Dermis microvascular lymphatic vessel endothelial cell (primary cell): ENCODE measurements at regions not wholly inside any gene's neighbourhood (a gene's known extent, or its start where the extent isn't known, plus 50 kb on each side); places are given as distances from the start of the nearest gene placed in this dataset.

Source experiments
- DNase-seq, 2 donors: peaks; one replicate each; pipeline versions ENCODE4 v3.0.0 to v3.0.0-alpha.2; 2010; ENCODE audit warnings: low read depth in 2 of 2

GRCh38 chr7:26097837-26098668 lies 53.9 kb upstream of the NFE2L3 start:
- DNase-seq, result no peak

GRCh38 chr7:26099236-26099635 lies 52.8 kb upstream of the NFE2L3 start:
- no peak for DNase-seq

- DNase-seq, result peak in 1 of 2 donors; percentile 30
Observed at GRCh38 chr7:26100406-26101339, 51.3 kb upstream of the NFE2L3 start.

- DNase-seq, result peak in 1 of 2 donors; percentile 31
Observed at GRCh38 chr7:26101361-26102151, 50.4 kb upstream of the NFE2L3 start.

- DNase-seq, result no peak
Observed at GRCh38 chr7:26102176-26102575, 49.8 kb upstream of the NFE2L3 start.
